ENCODE measurements at regions not wholly inside any gene's neighbourhood (a gene's known extent, or its start where the extent isn't known, plus 50 kb on each side); places are given as distances from the start of the nearest gene placed in this dataset.

DNA sequence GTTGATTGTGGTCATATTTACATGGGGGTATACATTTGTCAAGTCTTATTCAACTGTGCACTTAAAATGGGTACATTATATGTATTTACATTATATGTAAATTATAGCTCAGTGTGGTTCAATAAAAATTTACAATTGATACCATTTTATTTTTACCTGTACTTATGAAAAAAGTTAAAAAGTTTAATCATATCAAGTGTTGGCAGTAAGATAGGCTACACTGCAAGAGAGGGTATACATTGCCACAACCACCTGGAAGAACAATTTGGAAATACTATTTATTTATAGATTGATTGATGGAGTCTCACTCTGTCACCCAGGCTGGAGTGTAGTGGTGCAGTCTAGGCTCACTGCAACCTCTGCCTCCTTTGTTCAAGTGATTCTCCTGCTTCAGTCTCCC is 453.3 kb downstream of the XYLT1 start:
- H3K27me3 ChIP-seq (ENCODE audit: low read length) = no peaks in the 10 kb centered on the region
- no peak overlapping the region for H2AFZ ChIP-seq (ENCODE audit: low read length)
- no peak overlapping the region for H3K4me2 ChIP-seq (ENCODE audit: low read length)
- ChIA-PET POLR2A (ENCODE audit: unreplicated experiment) (no interaction called here), CTCF (no interaction called here)
- ATAC-seq = no peak
- no peaks in the 10 kb centered on the region for H3K79me2 ChIP-seq (ENCODE audit: low read length)
- no peaks in the 10 kb centered on the region for H3K9me3 ChIP-seq (ENCODE audit: low read length)
- H4K20me1 ChIP-seq (ENCODE audit: low read length) = no peaks in the 10 kb centered on the region
- intact Hi-C loops (cut with micrococcal nuclease) = no loop called here
- H3K27ac ChIP-seq (ENCODE audit: low read length) = no peak overlapping the region
- TF ChIP-seq, protein P1, sequence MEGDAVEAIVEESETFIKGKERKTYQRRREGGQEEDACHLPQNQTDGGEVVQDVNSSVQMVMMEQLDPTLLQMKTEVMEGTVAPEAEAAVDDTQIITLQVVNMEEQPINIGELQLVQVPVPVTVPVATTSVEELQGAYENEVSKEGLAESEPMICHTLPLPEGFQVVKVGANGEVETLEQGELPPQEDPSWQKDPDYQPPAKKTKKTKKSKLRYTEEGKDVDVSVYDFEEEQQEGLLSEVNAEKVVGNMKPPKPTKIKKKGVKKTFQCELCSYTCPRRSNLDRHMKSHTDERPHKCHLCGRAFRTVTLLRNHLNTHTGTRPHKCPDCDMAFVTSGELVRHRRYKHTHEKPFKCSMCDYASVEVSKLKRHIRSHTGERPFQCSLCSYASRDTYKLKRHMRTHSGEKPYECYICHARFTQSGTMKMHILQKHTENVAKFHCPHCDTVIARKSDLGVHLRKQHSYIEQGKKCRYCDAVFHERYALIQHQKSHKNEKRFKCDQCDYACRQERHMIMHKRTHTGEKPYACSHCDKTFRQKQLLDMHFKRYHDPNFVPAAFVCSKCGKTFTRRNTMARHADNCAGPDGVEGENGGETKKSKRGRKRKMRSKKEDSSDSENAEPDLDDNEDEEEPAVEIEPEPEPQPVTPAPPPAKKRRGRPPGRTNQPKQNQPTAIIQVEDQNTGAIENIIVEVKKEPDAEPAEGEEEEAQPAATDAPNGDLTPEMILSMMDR (conservative IDR thresholded peaks at IDR 0.05; ENCODE audit: low read depth, low read length) = no peak
- H3K9me2 ChIP-seq (replicated peaks; ENCODE audit: low read length) = no peaks in the 10 kb centered on the region
- H3F3A ChIP-seq (ENCODE audit: low read length, unreplicated experiment) = no peaks in the 10 kb centered on the region
- H3K4me3 ChIP-seq (ENCODE audit: low read length) = no peak overlapping the region
- H3K9ac ChIP-seq (ENCODE audit: low read length) = no peak overlapping the region
- no peaks in the 10 kb centered on the region for H3K36me3 ChIP-seq (ENCODE audit: low read depth, low read length)
- BruUV-seq (replicated peaks) = no TSS peak
- H3K4me1 ChIP-seq (ENCODE audit: insufficient read depth, low read length) = no peaks in the 10 kb centered on the region
- DNase-seq = no peak

DNA sequence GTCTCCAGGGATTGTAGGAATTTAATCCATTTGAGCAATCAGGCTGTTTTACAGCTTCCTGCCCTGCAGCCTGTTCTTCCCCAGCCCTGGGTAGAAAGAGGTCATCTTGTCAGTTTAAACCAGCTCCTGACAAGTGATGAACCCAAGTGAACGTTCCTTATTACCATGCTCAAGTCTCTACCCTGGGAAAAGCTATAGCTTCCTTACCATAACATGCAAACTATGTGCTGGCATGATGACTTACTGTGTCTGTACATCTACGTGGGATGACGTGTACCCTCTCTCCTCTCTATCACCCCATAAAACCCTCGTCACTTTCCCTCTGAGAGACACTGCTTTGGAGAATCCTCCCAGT is 452.2 kb downstream of the XYLT1 start:
- Histone ChIP-seq H3K9me3 (ENCODE audit: low read length) (no peaks in the 10 kb centered on the region), H3F3A (ENCODE audit: low read length, unreplicated experiment) (no peaks in the 10 kb centered on the region), H3K9ac (ENCODE audit: low read length) (no peak overlapping the region), H3K9me2 (replicated peaks; ENCODE audit: low read length) (no peaks in the 10 kb centered on the region), H3K4me1 (ENCODE audit: insufficient read depth, low read length) (no peaks in the 10 kb centered on the region), H2AFZ (ENCODE audit: low read length) (no peak overlapping the region), H3K27me3 (ENCODE audit: low read length) (no peaks in the 10 kb centered on the region), H3K27ac (ENCODE audit: low read length) (no peak overlapping the region), H3K4me3 (ENCODE audit: low read length) (no peak overlapping the region), H3K79me2 (ENCODE audit: low read length) (no peaks in the 10 kb centered on the region), H3K4me2 (ENCODE audit: low read length) (no peak overlapping the region), H4K20me1 (ENCODE audit: low read length) (no peaks in the 10 kb centered on the region), H3K36me3 (ENCODE audit: low read depth, low read length) (no peaks in the 10 kb centered on the region)
- POLR2A ChIA-PET (ENCODE audit: unreplicated experiment) = no interaction called here
- CTCF ChIA-PET = no interaction called here
- BruUV-seq (replicated peaks) = no TSS peak
- ATAC-seq (no peak), DNase-seq (no peak)
- no peak for TF ChIP-seq EZH2 (IDR thresholded peaks at IDR 0.05; ENCODE audit: low read length, unreplicated experiment)
- TF ChIP-seq EZH2phosphoT487 (IDR thresholded peaks at IDR 0.05; ENCODE audit: borderline replicate concordance, low read length) = no peak
- TF ChIP-seq, protein P1 (conservative IDR thresholded peaks at IDR 0.05; ENCODE audit: low read depth, low read length) = no peak
- intact Hi-C loops (cut with micrococcal nuclease) = no loop called here

DNA sequence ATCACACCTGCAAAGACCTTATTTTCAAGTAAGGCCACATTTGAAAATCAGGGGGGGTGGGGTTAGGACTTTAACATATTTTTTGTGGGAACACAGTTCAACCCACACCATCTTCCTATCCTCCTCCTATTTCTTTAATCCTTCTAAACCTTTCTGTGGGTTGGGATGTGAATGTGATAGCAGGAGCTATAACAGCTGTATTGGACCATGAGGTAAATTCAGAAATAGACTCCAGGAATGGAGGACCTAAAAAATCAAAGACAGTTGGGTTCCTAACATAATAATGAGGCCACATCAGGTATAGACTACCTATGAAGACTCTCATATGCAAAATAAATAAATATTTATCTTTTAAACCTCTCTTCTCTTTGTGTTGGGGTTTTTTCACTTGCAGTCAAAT is 451.4 kb downstream of the XYLT1 start:
- no TSS peak for BruUV-seq (replicated peaks)
- intact Hi-C loops (cut with micrococcal nuclease) = no loop called here
- POLR2A ChIA-PET (ENCODE audit: unreplicated experiment) = no interaction called here

More for the DNA sequence above, 451.4 kb downstream of the XYLT1 start:
- no peaks in the 10 kb centered on the region for H3K79me2 ChIP-seq (ENCODE audit: low read length)
- no peaks in the 10 kb centered on the region for H4K20me1 ChIP-seq (ENCODE audit: low read length)
- no peaks in the 10 kb centered on the region for H3F3A ChIP-seq (ENCODE audit: low read length, unreplicated experiment)
- H3K9ac ChIP-seq (ENCODE audit: low read length) = no peak overlapping the region
- H3K4me3 ChIP-seq (ENCODE audit: low read length) = no peak overlapping the region
- no peaks in the 10 kb centered on the region for H3K27me3 ChIP-seq (ENCODE audit: low read length)
- no peak overlapping the region for H3K27ac ChIP-seq (ENCODE audit: low read length)
- CTCF ChIA-PET = no interaction called here
- ATAC-seq = no peak
- no peaks in the 10 kb centered on the region for H3K9me3 ChIP-seq (ENCODE audit: low read length)
- DNase-seq = no peak
- TF ChIP-seq EZH2phosphoT487 (IDR thresholded peaks at IDR 0.05; ENCODE audit: borderline replicate concordance, low read length) (no peak), EZH2 (IDR thresholded peaks at IDR 0.05; ENCODE audit: low read length, unreplicated experiment) (no peak)
- TF ChIP-seq, protein P1 (conservative IDR thresholded peaks at IDR 0.05; ENCODE audit: low read depth, low read length) = no peak
- H3K36me3 ChIP-seq (ENCODE audit: low read depth, low read length) = no peaks in the 10 kb centered on the region
- no peaks in the 10 kb centered on the region for H3K4me1 ChIP-seq (ENCODE audit: insufficient read depth, low read length)
- H3K4me2 ChIP-seq (ENCODE audit: low read length) = no peak overlapping the region
- H3K9me2 ChIP-seq (replicated peaks; ENCODE audit: low read length) = no peaks in the 10 kb centered on the region
- no peak overlapping the region for H2AFZ ChIP-seq (ENCODE audit: low read length)
